Karpas-422 (cell line): ENCODE measurements at regions not wholly inside any gene's neighbourhood (a gene's known extent, or its start where the extent isn't known, plus 50 kb on each side); places are given as distances from the start of the nearest gene placed in this dataset.

Source experiments
- DNase-seq: peaks from one replicate; pipeline ENCODE4 v3.0.0-alpha.2; 2015
- H2AFZ ChIP-seq: fragments of 200-600 bp; sonication (generic); 2 replicates; pipeline ENCODE4 v1.6.1; 2014; ENCODE audit warnings: antibody characterized with exemption, low read length, mixed read lengths
- H3K27ac ChIP-seq: fragments of 200-600 bp; sonication (generic); 2 replicates; pipeline ENCODE4 v1.5.1; 2014; ENCODE audit warnings: mild to moderate bottlenecking, low read length, moderate library complexity
- H3K27me3 ChIP-seq: fragments of 200-600 bp; sonication (generic); 2 replicates; pipeline ENCODE4 v1.6.1; 2014; ENCODE audit warnings: low read length, mixed read lengths
- H3K36me3 ChIP-seq: fragments of 200-600 bp; sonication (generic); 2 replicates; pipeline ENCODE4 v1.6.1; 2014; ENCODE audit warnings: low read length, mixed read lengths; ENCODE audit not compliant: insufficient read depth
- H3K4me1 ChIP-seq: fragments of 200-600 bp; sonication (generic); 2 replicates; pipeline ENCODE4 v1.6.1; 2014; ENCODE audit warnings: mild to moderate bottlenecking, low read length, mixed read lengths
- H3K4me2 ChIP-seq: fragments of 200-600 bp; sonication (generic); 2 replicates; pipeline ENCODE4 v1.6.1; 2014; ENCODE audit warnings: low read length, low read depth, mild to moderate bottlenecking; ENCODE audit not compliant: poor library complexity, severe bottlenecking
- H3K4me3 ChIP-seq: fragments of 200-600 bp; sonication (generic); 2 replicates; pipeline ENCODE4 v1.5.1; 2014; ENCODE audit warnings: mild to moderate bottlenecking, antibody characterized with exemption, low read length, mixed read lengths
- H3K79me2 ChIP-seq: fragments of 200-600 bp; sonication (generic); 2 replicates; pipeline ENCODE4 v1.6.1; 2014; ENCODE audit warnings: mild to moderate bottlenecking, low read length, mixed read lengths
- H3K9ac ChIP-seq: fragments of 200-600 bp; sonication (generic); 2 replicates; pipeline ENCODE4 v1.6.0; 2014; ENCODE audit warnings: low read length
- H3K9me2 ChIP-seq: fragments of 200-600 bp; sonication (generic), shearing (Covaris generic); replicated peaks from 2 replicates; pipeline ENCODE4 v1.6.0; 2014; ENCODE audit warnings: mild to moderate bottlenecking, low read length, moderate library complexity; ENCODE audit not compliant: insufficient read depth
- H3K9me3 ChIP-seq: fragments of 300-700, 200-600 bp; sonication (generic); 2 replicates; pipeline ENCODE4 v1.6.1; 2014; ENCODE audit warnings: low read length, mixed read lengths
- H4K20me1 ChIP-seq: fragments of 200-600 bp; sonication (generic); 2 replicates; pipeline ENCODE4 v1.6.1; 2014; ENCODE audit warnings: mild to moderate bottlenecking, antibody characterized with exemption, low read length, low read depth; ENCODE audit not compliant: insufficient read depth

DNA sequence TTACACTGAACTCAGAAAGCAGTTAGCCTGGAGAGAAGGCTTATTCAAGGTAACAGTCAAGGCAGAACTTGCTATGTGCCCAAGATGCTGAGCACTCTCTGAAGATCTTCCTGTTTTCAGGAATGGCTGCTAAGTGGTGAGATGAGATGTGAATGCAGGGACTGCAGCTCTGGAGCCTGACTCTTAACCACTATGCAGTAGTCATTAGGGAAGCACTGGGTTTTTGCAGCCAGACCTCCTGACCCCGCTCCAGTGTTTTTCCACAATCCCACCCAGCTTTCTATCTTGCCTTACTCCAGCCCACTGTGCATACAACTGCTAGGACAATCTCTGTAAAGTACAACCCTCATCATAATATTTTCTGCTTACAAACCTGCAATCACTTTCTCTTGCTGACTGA is 95.2 kb upstream of the LNX1 start:
- Histone ChIP-seq H3K27me3 (no peaks in the 10 kb centered on the region), H3K9me3 (no peaks in the 10 kb centered on the region), H3K9ac (no peak overlapping the region), H3K9me2 (no peaks in the 10 kb centered on the region), H3K27ac (no peak overlapping the region), H3K4me1 (no peaks in the 10 kb centered on the region), H3K36me3 (no peaks in the 10 kb centered on the region), H3K4me3 (no peak overlapping the region), H3K79me2 (no peaks in the 10 kb centered on the region), H4K20me1 (no peaks in the 10 kb centered on the region), H2AFZ (no peak overlapping the region), H3K4me2 (no peak overlapping the region)
- no peak for DNase-seq

GRCh38 chr4:53684136-53685130 is 93.1 kb upstream of the LNX1 start:
- Histone ChIP-seq H3K9ac (no peak overlapping the region), H3K36me3 (no peaks in the 10 kb centered on the region), H3K4me2 (no peak overlapping the region), H3K27me3 (no peaks in the 10 kb centered on the region), H3K4me1 (no peaks in the 10 kb centered on the region), H3K27ac (no peak overlapping the region), H4K20me1 (no peaks in the 10 kb centered on the region), H3K9me3 (no peaks in the 10 kb centered on the region), H3K79me2 (no peaks in the 10 kb centered on the region), H3K9me2 (no peaks in the 10 kb centered on the region), H3K4me3 (no peak overlapping the region), H2AFZ (no peak overlapping the region)
- DNase-seq, result no peak

DNA sequence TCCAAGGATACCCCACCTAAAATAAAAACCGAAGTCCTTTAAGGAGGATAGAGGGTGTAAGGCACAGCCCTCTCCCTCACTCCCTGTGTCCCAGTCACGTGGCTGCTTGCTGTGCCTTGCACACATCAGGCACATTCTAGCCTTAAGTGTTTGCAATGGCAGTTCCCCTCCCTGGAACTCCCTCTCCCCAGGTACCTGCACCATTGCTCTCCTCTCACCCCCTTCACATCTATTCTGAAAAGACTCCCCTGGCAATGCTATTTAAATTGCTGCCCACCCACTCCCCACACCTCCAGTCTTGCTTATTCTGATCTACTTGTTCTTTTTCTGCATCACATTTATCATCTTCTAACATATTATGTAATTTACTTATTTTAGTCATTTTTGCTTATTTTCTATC is 91.6 kb upstream of the LNX1 start:
- no peaks in the 10 kb centered on the region for H3K79me2 ChIP-seq
- H3K27ac ChIP-seq, result no peak overlapping the region
- no peak for DNase-seq
- no peak overlapping the region for H2AFZ ChIP-seq
- no peaks in the 10 kb centered on the region for H3K9me2 ChIP-seq
- H3K9me3 ChIP-seq, result no peaks in the 10 kb centered on the region
- H3K27me3 ChIP-seq, result no peaks in the 10 kb centered on the region
- no peak overlapping the region for H3K4me2 ChIP-seq
- no peaks in the 10 kb centered on the region for H4K20me1 ChIP-seq
- no peaks in the 10 kb centered on the region for H3K4me1 ChIP-seq
- no peaks in the 10 kb centered on the region for H3K36me3 ChIP-seq
- H3K9ac ChIP-seq, result no peak overlapping the region
- H3K4me3 ChIP-seq, result no peak overlapping the region

DNA sequence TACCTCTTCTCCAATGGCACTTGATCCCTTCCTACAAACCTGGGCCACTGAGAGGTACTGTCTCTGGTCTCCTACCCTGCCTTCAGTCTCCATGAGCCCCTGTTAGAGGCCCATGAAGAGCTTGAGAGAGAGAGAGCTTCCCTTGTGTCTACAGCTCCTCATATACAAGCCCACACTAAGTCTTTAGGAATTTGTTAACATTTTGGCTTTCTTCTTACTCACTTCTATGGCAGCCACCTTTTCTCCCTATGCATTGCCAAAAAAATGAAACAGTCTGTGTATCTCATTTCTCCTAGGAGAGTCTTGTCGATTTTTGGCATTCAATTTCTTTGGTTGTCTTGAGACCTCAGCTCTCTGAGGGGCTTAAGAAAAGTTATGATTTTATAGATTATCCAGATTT is 90.9 kb upstream of the LNX1 start:
- Histone ChIP-seq H3K36me3 (no peaks in the 10 kb centered on the region), H3K79me2 (no peaks in the 10 kb centered on the region), H3K9me3 (no peaks in the 10 kb centered on the region), H3K4me2 (no peak overlapping the region), H3K9me2 (no peaks in the 10 kb centered on the region), H3K27ac (no peak overlapping the region), H3K27me3 (no peaks in the 10 kb centered on the region), H3K9ac (no peak overlapping the region), H2AFZ (no peak overlapping the region), H3K4me1 (no peaks in the 10 kb centered on the region), H4K20me1 (no peaks in the 10 kb centered on the region), H3K4me3 (no peak overlapping the region)
- DNase-seq, result no peak

- no peaks in the 10 kb centered on the region for H3K36me3 ChIP-seq
- H3K9me3 ChIP-seq, result no peaks in the 10 kb centered on the region
- H3K27me3 ChIP-seq, result no peaks in the 10 kb centered on the region
- no peaks in the 10 kb centered on the region for H3K9me2 ChIP-seq
- DNase-seq, result no peak
- H4K20me1 ChIP-seq, result no peaks in the 10 kb centered on the region
- H3K9ac ChIP-seq, result no peak overlapping the region
- no peaks in the 10 kb centered on the region for H3K79me2 ChIP-seq
- no peaks in the 10 kb centered on the region for H3K4me1 ChIP-seq
- H3K4me2 ChIP-seq, result no peak overlapping the region
- H3K27ac ChIP-seq, result no peak overlapping the region
- H2AFZ ChIP-seq, result no peak overlapping the region
- no peak overlapping the region for H3K4me3 ChIP-seq
Measured at GRCh38 chr4:53680598-53680997, 89.3 kb upstream of the LNX1 start.

GRCh38 chr4:53680168-53680567 is 88.9 kb upstream of the LNX1 start:
- Histone ChIP-seq H3K9me2 (no peaks in the 10 kb centered on the region), H3K4me2 (no peak overlapping the region), H2AFZ (no peak overlapping the region), H3K36me3 (no peaks in the 10 kb centered on the region), H3K79me2 (no peaks in the 10 kb centered on the region), H3K27me3 (no peaks in the 10 kb centered on the region), H3K9ac (no peak overlapping the region), H4K20me1 (no peaks in the 10 kb centered on the region), H3K27ac (no peak overlapping the region), H3K9me3 (no peaks in the 10 kb centered on the region), H3K4me3 (no peak overlapping the region), H3K4me1 (no peaks in the 10 kb centered on the region)
- DNase-seq, result no peak

GRCh38 chr4:53676402-53676871 is 85.2 kb upstream of the LNX1 start:
- Histone ChIP-seq H3K9me2 (no peaks in the 10 kb centered on the region), H3K4me2 (no peak overlapping the region), H3K4me3 (no peak overlapping the region)

DNA sequence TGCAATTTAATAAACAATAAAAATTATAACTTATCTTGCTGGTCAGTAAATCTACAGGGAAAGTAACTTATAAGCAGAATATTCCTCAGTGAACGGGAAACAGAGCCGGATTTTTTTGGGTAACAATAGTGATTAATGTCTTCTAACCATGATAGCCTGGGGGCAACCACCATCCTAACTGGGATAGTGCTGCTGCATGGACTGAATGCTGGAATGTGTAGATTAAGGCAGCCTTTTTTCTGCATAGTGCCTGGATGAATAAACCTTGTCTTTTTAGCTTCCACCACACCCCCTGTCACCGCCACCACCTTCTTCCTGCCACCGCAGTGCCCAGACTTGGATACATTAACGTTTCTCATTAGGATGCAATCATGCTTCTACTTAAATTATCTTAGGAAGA is 83.6 kb upstream of the LNX1 start:
- H3K79me2 ChIP-seq, result no peaks in the 10 kb centered on the region
- H3K4me2 ChIP-seq, result no peak overlapping the region
- no peak overlapping the region for H3K4me3 ChIP-seq
- H4K20me1 ChIP-seq, result no peaks in the 10 kb centered on the region
- no peaks in the 10 kb centered on the region for H3K36me3 ChIP-seq
- no peak overlapping the region for H3K9ac ChIP-seq
- H3K27me3 ChIP-seq, result no peaks in the 10 kb centered on the region
- H3K27ac ChIP-seq, result no peak overlapping the region
- no peak overlapping the region for H2AFZ ChIP-seq
- no peaks in the 10 kb centered on the region for H3K4me1 ChIP-seq
- no peak for DNase-seq
- H3K9me3 ChIP-seq, result no peaks in the 10 kb centered on the region
- no peaks in the 10 kb centered on the region for H3K9me2 ChIP-seq

More at GRCh38 chr4:53676402-53676871, 85.2 kb upstream of the LNX1 start:
- no peak overlapping the region for H3K27ac ChIP-seq
- H2AFZ ChIP-seq, result no peak overlapping the region
- H3K79me2 ChIP-seq, result no peaks in the 10 kb centered on the region
- no peak overlapping the region for H3K9ac ChIP-seq
- no peak for DNase-seq
- H3K4me1 ChIP-seq, result no peaks in the 10 kb centered on the region
- no peaks in the 10 kb centered on the region for H3K36me3 ChIP-seq
- no peaks in the 10 kb centered on the region for H3K9me3 ChIP-seq
- no peaks in the 10 kb centered on the region for H3K27me3 ChIP-seq
- no peaks in the 10 kb centered on the region for H4K20me1 ChIP-seq
